ENCODE measurements at regions not wholly inside any gene's neighbourhood (a gene's known extent, or its start where the extent isn't known, plus 50 kb on each side); places are given as distances from the start of the nearest gene placed in this dataset.

DNA sequence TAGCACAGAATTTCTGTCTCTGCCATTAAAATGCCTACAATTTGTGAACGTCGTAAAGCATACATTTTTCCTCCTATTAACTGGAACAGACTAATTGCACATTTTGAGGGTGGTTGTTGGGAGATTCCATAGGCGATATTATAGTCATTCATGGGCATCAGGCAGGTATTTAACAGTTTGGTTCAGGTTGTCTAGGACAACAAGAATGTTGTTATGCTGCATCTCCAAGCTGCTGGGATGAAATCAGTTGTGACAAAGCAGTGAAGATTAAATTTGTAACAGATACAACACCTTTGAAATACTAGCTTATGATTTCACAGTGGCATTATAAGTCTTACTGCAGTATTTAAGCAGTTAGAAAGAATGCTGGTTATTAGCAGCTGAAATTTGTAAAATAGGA is 339.7 kb upstream of the PITX2 start:
- intact Hi-C loops (cut with DNase I), result no loop called here
- no peaks in the 10 kb centered on the region for H3K36me3 ChIP-seq
- no peak for DNase-seq (ENCODE audit: low spot score in 2 of 2)
- no peak overlapping the region for H3K4me3 ChIP-seq
- H3K27me3 ChIP-seq, result no peaks in the 10 kb centered on the region
- TF ChIP-seq, protein P1, sequence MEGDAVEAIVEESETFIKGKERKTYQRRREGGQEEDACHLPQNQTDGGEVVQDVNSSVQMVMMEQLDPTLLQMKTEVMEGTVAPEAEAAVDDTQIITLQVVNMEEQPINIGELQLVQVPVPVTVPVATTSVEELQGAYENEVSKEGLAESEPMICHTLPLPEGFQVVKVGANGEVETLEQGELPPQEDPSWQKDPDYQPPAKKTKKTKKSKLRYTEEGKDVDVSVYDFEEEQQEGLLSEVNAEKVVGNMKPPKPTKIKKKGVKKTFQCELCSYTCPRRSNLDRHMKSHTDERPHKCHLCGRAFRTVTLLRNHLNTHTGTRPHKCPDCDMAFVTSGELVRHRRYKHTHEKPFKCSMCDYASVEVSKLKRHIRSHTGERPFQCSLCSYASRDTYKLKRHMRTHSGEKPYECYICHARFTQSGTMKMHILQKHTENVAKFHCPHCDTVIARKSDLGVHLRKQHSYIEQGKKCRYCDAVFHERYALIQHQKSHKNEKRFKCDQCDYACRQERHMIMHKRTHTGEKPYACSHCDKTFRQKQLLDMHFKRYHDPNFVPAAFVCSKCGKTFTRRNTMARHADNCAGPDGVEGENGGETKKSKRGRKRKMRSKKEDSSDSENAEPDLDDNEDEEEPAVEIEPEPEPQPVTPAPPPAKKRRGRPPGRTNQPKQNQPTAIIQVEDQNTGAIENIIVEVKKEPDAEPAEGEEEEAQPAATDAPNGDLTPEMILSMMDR (IDR thresholded peaks at IDR 0.05), result no peak
- H3K4me1 ChIP-seq, result no peaks in the 10 kb centered on the region
- no peaks in the 10 kb centered on the region for H3K9me3 ChIP-seq
- no peak overlapping the region for H3K27ac ChIP-seq

DNA sequence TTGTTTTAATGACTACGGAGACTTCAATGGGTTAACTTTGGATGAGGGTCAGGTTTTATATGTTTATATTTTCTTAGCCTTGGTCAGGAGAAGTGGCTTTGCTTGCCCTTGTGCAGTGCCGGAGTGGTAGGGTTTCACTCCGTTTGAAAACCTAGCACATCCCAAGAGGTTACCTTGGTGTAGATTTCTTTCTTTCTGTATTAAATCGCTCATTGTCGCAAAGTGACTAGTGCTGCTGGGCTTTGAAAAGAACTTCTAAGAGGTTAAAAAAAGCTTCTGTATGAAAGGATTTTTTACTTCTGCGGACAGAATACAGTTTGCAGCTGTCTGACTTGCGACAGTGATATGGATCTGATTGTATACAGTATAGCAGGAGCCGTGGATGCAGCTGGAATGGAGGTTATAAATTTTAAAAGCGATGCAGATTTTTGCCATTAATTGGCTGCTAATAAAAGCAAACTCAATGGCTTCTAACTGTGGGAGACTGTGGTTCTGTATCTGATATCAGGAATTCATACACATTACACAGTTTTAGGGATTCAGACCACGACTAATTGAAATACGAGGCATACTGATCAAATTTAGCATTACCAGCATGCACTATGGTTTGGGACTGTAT is 340.9 kb upstream of the PITX2 start:
- Histone ChIP-seq H3K4me1 (no peaks in the 10 kb centered on the region), H3K27ac (no peak overlapping the region), H3K4me3 (no peak overlapping the region), H3K27me3 (no peaks in the 10 kb centered on the region), H3K36me3 (no peaks in the 10 kb centered on the region), H3K9me3 (no peaks in the 10 kb centered on the region)
- DNase-seq (ENCODE audit: low spot score in 2 of 2), result no peak
- TF ChIP-seq, protein P1 (IDR thresholded peaks at IDR 0.05), result no peak
- intact Hi-C loops (cut with DNase I), result no loop called here

DNA sequence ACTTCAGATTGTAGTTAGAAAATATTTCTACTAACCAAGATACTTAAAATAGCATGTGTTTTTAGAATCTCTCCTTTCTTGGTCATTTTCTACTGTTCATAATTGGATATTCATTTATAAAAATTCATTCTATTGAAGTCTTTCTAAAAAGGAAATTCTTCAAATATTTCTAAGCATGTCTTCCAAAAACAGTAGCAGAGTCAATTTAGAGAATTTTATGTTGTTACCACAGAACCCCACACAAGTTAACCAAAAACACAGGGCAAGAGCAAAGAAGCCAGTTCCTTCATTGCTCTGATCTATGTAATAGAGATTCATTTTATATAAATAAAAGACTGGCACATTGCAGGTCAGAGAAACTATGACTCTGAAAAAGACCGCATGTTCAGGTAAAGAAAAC is 345.1 kb upstream of the PITX2 start:
- H3K36me3 ChIP-seq, result no peaks in the 10 kb centered on the region

DNA sequence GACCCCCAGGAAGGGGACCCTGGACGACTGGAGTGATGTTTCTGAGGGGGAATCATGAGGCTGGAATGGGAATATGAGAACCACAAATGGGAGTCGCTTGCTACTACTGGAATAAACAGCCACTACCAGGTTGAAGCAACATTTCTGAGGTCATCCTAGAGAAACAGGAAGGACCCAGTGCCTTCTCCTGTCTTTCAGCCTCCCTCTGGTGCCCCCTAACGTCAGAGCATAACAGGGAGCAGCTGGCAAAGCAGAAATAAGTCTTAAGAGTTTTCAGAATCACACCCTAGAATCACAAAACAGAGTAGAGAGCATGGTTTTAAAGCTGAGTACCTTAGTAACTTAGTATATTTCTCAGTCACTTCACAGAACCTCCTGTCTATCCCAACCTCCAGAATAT is 347.8 kb upstream of the PITX2 start:
- no peaks in the 10 kb centered on the region for H3K4me1 ChIP-seq
- H3K27me3 ChIP-seq, result no peaks in the 10 kb centered on the region
- no peak for DNase-seq (ENCODE audit: low spot score in 2 of 2)
- intact Hi-C loops (cut with DNase I), result no loop called here
- no peak overlapping the region for H3K4me3 ChIP-seq
- H3K36me3 ChIP-seq, result no peaks in the 10 kb centered on the region
- H3K9me3 ChIP-seq, result no peaks in the 10 kb centered on the region
- no peak overlapping the region for H3K27ac ChIP-seq
- TF ChIP-seq, protein P1 (IDR thresholded peaks at IDR 0.05), result no peak

More for the DNA sequence above, 345.1 kb upstream of the PITX2 start:
- Histone ChIP-seq H3K27ac (no peak overlapping the region), H3K4me1 (no peaks in the 10 kb centered on the region), H3K9me3 (no peaks in the 10 kb centered on the region), H3K27me3 (no peaks in the 10 kb centered on the region), H3K4me3 (no peak overlapping the region)
- intact Hi-C loops (cut with DNase I), result no loop called here
- no peak for DNase-seq (ENCODE audit: low spot score in 2 of 2)
- TF ChIP-seq, protein P1 (IDR thresholded peaks at IDR 0.05), result no peak

DNA sequence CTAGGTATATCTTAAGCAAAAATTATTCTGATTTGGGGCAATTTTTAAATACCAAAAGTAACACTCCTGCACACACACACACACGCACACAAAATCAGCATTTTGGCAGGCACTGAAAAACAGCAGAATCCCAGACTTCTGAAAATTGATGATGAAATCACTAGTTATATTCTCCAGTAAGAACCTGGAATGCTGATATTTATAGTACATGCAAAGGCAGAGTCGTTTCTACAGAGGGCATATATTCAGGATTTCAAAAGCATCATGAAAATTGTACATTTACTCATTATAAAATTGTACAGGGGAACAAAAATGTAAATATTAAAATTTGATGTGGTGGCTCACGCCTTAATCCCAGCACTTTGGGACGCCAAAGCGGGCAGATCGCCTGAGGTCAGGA is 352.5 kb upstream of the PITX2 start:
- no peak overlapping the region for H3K27ac ChIP-seq
- H3K9me3 ChIP-seq, result no peaks in the 10 kb centered on the region
- H3K27me3 ChIP-seq, result no peaks in the 10 kb centered on the region
- no peak overlapping the region for H3K4me3 ChIP-seq
- intact Hi-C loops (cut with DNase I), result no loop called here
- TF ChIP-seq, protein P1 (IDR thresholded peaks at IDR 0.05), result no peak
- no peak for DNase-seq (ENCODE audit: low spot score in 2 of 2)
- H3K4me1 ChIP-seq, result no peaks in the 10 kb centered on the region
- no peaks in the 10 kb centered on the region for H3K36me3 ChIP-seq

DNA sequence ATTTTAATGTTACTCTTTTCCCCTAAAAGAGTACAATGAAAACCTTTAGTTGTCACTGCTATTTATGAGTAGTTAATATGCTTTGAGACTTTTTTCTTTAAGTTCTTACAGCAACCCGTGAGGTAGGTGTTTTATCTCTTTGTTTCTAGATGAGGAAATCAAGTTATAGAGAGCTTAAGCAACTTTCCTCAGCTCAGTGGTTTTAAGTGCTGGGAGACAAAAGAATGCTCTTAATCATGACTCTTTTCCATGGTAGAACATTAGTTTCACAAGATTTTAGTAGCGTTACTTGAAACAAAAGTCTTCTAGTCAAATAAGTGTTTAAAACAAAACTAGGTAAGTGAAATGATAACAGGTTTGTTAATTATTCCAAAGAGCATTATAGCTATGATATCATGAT is 354.7 kb upstream of the PITX2 start:
- Histone ChIP-seq H3K4me1 (no peaks in the 10 kb centered on the region), H3K27me3 (no peaks in the 10 kb centered on the region), H3K9me3 (no peaks in the 10 kb centered on the region), H3K4me3 (no peak overlapping the region), H3K36me3 (no peaks in the 10 kb centered on the region), H3K27ac (no peak overlapping the region)
- intact Hi-C loops (cut with DNase I), result no loop called here
- no peak for DNase-seq (ENCODE audit: low spot score in 2 of 2)
- TF ChIP-seq, protein P1 (IDR thresholded peaks at IDR 0.05), result no peak
